Keratinocyte (primary cell): ENCODE measurements at regions not wholly inside any gene's neighbourhood (a gene's known extent, or its start where the extent isn't known, plus 50 kb on each side); places are given as distances from the start of the nearest gene placed in this dataset.

Experiments
- CTCF ChIP-seq, 3 experiments: IDR thresholded peaks in 1 of 3; conservative IDR thresholded peaks in 1 of 3; optimal IDR thresholded peaks in 1 of 3; 2 replicates in 2 of 3; 3 replicates in 1 of 3; pipeline versions ENCODE3 to v1.5.1; 2011; ENCODE audit warnings: low read length in 3 of 3, mild to moderate bottlenecking in 3 of 3, moderate library complexity in 2 of 3, control low read depth in 1 of 3, inconsistent platforms in 1 of 3; ENCODE audit not compliant: insufficient read depth in 2 of 3; ENCODE audit errors: extremely low read depth in 1 of 3
- EZH2 ChIP-seq: IDR thresholded peaks from one replicate; pipeline ENCODE4 v1.6.1; 2012; ENCODE audit warnings: inconsistent platforms, mild to moderate bottlenecking, low read length, moderate library complexity

GRCh38 chr18:60059216-60059615, 159.4 kb downstream of the PMAIP1 start:
- no peak for TF ChIP-seq CTCF (optimal IDR thresholded peaks at IDR 0.05 in 1 of 3, IDR thresholded peaks at IDR 0.05 in 1 of 3, conservative IDR thresholded peaks at IDR 0.05 in 1 of 3; ENCODE audit: extremely low read depth in 1 of 3, insufficient read depth in 2 of 3, low read length in 3 of 3)
- TF ChIP-seq EZH2: no peak
